ENCODE measurements at regions not wholly inside any gene's neighbourhood (a gene's known extent, or its start where the extent isn't known, plus 50 kb on each side); places are given as distances from the start of the nearest gene placed in this dataset.
A peak's percentile ranks its signal among the peaks of the same experiment; 100 is the strongest.
"Not testable (repeated sequence)": the region's sequence is repeated elsewhere in the genome, so short reads cannot be mapped to it uniquely, and the experiment has no call there.

DNA sequence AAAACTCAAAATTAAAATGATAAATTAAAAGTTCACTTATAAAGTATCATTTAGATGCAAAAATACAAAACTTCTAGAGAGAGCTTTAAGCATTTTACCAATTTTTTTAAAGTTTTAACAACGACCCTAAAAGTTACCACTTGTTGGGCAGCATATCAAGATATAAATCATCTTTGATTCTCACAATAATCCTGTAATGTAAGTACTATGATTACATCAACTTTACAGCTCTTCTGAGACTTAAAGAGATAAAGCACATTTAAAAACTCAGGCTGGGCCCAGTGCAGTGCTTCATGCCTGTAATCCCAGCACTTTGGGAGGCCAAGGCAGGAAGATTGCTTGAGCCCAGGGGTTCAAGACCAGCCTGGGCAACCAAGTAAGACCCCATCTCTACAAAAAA lies 202.7 kb upstream of the GPC6 start:
- DNase-seq: no peak

GRCh38 chr13:93025984-93026383 lies 200.6 kb upstream of the GPC6 start:
- no peak for DNase-seq

- no peak for DNase-seq
Measured at GRCh38 chr13:93029536-93029935, 197.1 kb upstream of the GPC6 start.

GRCh38 chr13:93036380-93036779 lies 190.2 kb upstream of the GPC6 start:
- DNase-seq: no peak

- no peak for DNase-seq
Measured at GRCh38 chr13:93037780-93038179, 188.8 kb upstream of the GPC6 start.

GRCh38 chr13:93038187-93038586 lies 188.4 kb upstream of the GPC6 start:
- DNase-seq: no peak

DNA sequence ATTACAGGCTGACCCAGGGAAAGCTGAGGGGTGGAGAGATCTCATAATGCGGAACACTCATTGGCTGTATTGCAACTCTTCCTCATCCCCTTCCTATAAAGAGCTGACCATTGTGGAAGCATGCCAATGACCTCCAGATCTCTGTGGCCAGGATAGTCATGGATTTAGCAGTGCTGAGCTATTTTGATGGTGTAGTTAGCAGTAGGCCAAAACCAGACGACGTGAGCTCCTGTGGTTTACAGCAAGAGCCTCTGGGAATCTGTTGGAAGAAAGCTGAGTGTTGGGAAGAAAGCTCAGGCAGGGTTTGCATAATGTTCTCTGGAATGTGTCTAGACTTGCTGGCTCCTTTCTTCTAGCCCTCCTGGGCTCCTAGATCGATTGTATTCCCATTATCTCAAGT lies 187.5 kb upstream of the GPC6 start:
- DNase-seq: no peak

DNA sequence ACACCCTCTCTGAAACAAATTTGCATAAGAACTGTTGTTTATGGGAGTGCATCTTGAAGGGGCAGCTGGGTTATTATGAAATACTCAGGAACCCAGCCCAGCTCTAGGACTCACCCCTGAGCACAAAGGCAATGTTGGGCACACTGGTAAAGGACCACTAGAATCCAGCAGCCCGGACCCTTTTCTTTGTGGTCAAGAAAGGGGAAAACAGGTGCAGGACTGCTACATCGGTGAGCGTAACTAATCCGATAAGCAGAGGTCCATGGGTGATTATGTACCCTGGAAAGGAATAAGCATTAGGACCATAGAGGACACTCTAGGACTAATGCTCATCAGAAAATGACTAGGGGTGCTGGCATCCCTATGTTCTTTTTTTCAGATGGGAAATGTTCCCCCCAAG lies 185.0 kb upstream of the GPC6 start:
- not testable (repeated sequence) for DNase-seq

DNA sequence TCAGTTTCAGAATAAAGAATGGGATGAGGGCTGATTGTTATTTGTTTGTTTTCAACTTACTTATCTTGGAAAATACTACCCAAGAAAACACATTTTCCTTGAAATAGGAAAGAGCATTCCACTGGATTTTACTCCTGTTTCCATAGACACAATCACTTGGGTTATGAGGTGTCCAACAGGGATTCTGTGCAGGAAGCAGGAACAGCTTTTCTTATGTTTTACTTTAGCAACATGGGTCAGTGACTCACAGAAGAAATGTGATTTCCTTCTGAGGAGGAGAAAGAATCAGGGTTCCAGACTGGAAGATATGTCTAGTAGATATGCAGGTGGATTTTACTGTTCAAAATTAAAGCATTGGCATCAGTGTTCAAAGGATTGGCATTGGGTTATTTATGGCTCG lies 180.8 kb upstream of the GPC6 start:
- DNase-seq: no peak

- no peak for DNase-seq
Measured at GRCh38 chr13:93055233-93055632, 171.4 kb upstream of the GPC6 start.

- DNase-seq: no peak
Measured at GRCh38 chr13:93058301-93058700, 168.3 kb upstream of the GPC6 start.

DNA sequence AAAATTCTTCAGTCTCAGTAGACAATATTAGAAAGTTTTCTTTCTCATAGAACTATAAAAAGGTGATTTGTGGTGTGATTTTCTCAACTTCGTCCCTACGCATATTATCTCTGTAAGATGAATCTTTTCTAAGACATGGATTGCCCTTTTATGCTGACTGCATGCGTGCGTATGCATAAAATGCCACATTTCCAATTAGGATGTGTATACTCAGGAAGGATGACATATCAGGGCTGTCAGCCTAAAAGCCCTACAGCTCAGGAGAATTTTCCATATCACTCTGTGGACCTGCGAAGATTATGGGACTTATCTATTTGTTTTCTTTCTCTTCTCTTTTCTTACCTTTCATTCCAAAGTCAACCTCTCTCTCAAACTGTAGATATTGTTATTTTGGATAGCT lies 166.5 kb upstream of the GPC6 start:
- no peak for DNase-seq

- DNase-seq: no peak
Measured at GRCh38 chr13:93066187-93066586, 160.4 kb upstream of the GPC6 start.

DNA sequence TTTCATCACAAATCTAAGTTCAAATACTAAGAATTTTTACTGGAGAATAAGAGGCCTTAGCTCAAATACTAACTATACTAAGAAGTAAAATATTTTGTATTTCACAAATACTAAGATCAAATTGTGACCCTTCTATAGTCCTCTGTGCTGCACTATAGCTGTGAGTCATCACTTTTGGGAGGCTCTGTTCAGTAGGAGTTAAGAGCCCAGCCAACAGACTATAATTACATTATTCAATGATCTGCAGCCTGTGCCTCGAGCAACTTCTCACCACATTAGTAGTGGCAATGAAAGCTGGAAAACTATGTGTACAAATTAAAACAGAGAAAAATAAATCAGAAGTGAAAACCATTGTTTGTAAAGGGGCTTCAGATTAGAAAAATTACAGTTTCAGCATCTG lies 147.3 kb upstream of the GPC6 start:
- DNase-seq: no peak

- DNase-seq: no peak
Measured at GRCh38 chr13:93080166-93080565, 146.4 kb upstream of the GPC6 start.

DNA sequence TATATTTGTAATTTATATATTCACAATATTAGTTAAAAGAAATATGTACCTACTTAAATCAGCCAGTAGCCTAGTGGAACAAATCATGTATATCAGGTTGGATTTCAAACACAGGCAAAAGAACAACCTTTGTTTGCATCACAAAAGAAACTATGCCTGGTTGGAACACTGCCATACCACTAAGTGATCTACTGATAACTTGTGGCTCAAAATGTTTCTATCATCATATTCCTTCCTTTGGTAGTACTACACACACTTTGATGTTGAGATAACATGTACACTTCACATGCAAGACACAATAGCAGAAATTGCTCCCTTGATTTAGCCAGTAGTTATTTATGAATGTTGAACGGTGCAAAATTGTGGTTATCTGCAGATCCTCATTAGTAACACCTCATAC lies 146.0 kb upstream of the GPC6 start:
- peak; percentile 40 for DNase-seq

- peak; percentile 6 for DNase-seq
Measured at GRCh38 chr13:93086329-93086728, 140.3 kb upstream of the GPC6 start.

- no peak for DNase-seq
Measured at GRCh38 chr13:93098972-93099371, 127.6 kb upstream of the GPC6 start.

DNA sequence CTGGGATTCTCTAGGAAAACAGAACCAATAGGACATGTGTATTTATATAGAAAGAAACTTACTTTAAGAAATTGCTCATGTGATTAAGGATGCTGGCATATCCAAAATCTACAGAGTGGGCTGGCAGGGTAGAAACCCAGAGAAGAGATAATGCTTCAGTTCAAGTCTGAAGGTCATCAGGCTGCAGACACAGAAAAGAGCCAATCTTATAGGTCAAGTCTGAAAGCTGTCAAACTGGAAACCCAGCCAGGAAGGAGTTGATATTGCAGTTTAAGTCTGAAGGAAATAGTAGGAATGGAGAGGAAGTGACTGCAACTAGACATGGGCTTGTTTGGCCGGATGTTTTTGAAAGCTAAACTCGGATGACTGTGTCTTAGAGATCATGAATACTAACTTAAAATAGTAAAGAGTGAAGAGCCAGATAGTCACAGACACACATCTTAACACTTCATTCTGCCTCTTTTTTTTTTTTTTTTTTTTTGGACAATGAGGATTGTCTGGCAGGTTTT lies 125.3 kb upstream of the GPC6 start:
- no peak for DNase-seq

DNA sequence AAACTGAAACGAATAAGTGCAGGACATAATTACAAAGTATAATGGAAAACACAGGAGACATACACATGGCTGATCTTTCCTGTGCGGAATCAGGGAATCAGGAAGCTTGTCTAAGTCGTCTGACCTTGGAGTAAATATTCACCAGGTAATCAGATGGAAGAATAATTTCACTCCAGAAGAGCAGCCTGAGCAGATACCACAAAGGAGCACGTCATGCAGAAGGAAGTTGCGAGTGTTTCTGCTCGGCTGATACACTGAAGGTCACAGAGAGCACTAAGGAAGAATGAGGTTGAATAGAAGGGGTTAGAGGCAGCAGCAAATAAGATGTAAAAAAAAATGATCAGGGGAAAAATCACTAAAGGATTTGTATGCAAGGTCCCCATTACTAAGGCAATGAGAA lies 122.3 kb upstream of the GPC6 start:
- DNase-seq: no peak

- DNase-seq: no peak
Measured at GRCh38 chr13:93108111-93108601, 118.5 kb upstream of the GPC6 start.

DNA sequence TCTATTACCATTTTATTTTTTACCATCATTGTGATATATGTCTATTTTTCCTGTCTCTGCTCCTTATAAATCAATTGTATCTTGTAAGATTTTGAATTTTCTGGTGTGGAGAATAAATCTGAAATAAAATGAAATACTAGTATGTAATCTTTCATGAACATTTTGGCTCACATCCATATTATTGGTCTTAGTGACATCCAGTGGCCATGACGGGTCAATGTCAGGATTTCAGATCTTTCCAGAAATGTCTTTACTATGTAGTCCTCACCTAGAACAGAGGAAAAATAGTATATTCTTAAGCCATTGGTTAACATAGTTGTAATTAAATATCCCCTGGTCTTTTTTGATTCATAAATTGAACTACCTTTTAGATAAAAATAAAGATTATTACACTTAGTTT lies 109.8 kb upstream of the GPC6 start:
- DNase-seq: peak; percentile 3

DNA sequence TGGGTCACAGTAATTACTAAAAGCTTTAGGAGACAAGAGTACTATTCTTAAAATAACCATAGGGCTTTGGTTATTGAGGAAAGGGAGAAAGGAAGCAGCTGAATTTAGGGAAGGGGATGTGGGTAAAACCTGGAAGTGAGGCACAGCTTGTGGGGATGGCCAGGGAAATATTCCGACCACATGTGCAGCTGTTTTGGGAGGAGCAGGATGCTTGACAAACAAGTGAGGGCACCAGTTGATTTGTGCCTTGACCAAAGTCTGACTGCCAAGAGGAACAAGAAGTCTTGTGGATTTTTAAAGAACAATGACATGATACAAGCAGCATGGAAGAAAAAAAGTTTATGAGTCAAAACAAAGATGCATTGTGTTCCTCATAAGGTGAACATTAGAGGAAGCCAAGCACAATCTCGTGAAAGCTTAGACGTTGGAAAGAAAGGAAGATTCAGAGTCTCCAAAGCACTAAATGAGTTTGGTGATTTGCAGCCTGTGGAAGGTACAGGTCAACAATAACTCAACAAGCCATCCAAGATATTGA lies 108.5 kb upstream of the GPC6 start:
- no peak for DNase-seq

DNA sequence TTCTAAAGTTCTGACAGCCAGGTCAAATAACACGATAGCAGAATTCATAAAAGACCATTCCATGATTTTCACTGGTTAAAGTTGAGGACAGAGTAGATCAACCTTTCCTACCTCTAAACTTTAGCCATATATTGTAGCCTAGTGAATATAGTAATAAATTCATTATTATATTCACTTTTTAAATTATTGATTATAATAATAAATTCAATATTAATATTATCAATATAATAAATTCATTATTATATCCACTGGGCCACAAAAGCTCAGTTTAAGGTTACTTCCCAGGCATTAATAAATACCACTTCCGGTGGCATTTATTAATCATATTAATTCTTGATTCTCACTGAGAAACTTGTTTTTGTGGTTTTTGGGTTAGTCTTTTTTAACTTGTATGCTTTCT lies 85.7 kb upstream of the GPC6 start:
- no peak for DNase-seq

DNA sequence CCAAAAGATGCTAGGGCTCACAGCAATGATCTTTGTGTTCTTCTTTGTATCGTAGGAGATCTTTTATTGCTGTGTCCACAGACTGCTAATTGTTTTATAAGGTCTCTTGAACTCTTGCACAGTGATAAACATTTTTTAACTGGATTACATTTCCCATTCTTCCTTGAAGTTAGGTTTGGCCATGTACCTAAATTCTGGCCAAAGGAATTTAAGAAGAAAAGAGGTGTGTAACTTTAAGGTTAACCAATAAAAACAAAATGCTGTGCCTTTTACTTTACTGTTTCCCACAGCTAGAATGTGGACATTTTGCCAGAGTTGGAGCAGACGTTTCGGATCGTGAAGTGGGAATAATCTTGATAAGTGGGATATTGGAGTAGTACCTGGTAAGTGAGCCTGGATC lies 82.6 kb upstream of the GPC6 start:
- no peak for DNase-seq

- no peak for DNase-seq
Measured at GRCh38 chr13:93145199-93145598, 81.4 kb upstream of the GPC6 start.
